ENCODE measurements at regions not wholly inside any gene's neighbourhood (a gene's known extent, or its start where the extent isn't known, plus 50 kb on each side); places are given as distances from the start of the nearest gene placed in this dataset.

DNA sequence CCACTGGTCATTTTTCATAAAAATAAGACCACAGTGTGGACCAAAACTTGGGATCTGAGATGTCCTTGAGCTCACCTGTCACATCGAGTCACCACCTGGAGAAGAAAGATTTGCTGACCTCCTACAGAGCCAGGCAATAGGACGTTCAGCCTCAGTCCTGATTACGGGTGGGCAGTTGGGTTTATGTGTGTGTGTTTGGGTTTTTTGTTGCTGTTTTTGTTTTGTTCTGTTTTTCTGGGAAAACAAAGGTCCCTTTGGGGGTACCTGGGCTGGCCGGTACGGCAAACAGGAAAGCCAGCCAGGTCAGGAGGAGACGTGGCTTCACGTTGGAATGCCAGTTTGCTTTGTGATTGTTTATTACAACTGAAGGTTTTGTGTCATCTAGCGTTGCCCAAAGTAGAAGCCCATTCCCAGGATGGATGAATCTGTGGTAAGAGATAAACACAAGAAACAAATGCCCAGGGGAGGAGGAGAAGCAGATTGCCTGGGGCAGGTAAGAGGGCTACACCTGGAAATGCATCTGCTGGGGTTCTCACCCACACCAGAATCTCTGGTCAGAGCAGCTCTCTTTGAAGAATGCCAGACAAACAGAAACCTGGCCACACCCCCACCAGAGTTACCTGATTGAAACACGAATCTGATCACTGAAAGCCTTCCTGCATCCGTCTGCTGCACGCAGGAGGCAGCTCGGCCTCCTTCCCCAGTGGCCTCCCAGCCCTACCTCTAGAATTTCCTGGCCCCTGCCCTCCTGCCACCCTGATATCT, 100.1 kb upstream of the DIO3 start:
- DNase-seq: no peak

DNA sequence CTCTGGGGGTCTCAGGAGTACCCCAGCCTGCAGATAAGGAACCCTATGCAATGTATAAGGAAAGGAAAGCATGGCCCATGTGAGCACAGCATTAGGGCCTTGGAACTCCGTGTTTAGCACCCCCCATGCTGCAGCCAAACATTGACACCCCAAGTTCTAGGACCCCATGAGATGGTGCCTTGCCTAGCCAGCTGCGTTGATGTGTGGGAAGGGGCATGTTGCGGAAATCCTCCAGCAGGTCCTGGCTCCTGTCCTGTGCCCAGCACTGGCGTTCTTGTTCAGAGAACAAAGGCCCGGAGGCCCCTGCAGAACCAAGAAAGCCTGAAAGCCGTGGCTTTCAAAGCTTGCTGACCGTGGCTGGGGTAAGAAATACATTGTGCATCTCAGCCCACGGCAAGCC, 99.4 kb upstream of the DIO3 start:
- no peak for DNase-seq

DNA sequence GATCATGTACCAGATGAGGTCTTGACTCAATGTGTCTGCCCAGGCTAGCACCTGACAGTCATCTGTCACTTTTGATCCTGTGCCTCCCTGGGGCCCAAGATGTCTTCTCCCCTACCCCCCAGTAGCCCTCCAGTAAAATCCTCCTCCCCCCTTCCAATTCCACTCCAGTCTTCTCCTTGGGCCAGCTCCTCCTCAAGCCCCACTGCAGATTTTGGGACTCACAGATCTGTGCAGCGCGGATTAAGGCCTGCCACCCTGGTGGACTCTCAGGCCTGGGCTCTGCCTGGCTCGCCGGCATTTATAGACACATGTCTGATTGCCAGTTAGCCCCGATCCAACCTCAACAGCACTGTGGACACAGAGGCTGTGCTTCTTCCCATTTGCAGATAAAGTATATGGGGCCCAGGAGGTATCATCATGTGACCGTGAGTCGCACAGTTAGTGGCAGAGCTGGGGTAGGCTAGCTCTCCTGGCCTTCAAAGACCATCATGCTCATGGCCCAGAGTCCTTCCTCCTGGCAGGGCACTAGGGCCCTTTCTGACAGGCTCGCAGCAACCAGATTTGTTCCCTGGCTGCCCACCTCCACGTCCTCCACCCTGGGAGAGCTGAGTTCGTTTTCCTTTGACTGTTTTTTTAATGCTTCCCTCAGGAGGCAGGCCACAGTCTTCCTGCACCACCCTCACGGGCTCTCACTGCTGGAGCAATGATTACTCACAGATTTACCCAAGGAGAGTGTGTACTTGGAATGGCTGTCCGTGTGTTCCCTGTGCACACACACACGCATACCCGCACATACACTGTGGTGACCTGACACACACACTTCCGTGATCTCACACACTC, 98.3 kb upstream of the DIO3 start:
- no peak for DNase-seq

DNA sequence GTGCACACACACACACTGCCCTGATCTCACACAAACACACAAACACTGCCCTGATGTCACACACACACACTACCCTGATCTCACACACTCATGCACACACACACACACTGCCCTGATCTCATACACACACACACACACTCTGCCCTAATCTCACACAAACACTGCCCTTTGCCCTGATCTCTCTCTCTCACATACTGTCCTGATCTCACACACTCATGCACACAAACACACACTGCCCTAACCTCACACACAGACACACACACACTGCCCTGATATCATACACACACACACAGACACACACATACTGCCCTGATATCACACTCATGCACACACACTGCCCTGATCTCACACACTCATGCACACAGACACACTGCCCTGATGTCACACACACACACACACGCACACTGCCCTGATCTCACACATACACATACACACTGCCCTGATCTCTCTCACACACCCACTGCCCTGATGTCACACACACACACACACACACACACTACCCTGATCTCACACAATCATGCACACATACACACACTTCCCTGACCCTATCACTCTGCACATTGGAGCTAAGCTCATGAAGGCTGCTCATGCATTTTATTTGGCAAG, 97.6 kb upstream of the DIO3 start:
- DNase-seq: no peak

DNA sequence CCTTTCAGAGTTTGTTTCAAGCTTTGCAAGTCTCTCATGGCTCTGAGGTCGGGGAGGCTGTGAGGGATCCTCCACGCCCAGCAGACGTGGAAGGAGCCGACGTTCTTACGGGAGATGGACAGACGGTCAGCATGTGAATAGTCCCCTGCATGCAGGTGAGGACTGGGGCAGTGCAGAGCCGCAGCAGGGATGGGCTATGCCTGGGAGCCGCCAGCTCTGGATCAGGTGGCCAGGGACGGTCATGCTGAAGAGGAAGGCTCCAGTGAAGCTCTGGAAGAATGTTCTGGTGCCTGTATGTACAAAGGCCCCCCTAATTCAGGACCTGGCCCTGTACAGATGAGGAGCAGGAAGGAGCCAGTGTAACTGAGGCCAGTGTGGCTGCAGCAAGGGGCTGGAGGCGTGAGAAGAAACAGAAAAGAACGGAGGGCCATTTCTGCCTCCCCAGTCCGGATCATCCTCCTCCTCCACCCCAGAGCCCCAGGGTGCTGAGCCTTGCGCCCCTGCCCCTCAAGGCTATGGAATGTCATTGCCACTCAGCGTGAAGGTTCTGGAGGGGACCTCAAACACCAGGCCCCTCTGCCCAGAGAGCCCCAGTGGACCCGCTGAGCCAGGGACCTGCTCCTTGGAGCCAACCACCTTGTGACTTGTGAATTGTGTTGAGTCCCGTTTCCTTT, 96.8 kb upstream of the DIO3 start:
- DNase-seq: no peak

DNA sequence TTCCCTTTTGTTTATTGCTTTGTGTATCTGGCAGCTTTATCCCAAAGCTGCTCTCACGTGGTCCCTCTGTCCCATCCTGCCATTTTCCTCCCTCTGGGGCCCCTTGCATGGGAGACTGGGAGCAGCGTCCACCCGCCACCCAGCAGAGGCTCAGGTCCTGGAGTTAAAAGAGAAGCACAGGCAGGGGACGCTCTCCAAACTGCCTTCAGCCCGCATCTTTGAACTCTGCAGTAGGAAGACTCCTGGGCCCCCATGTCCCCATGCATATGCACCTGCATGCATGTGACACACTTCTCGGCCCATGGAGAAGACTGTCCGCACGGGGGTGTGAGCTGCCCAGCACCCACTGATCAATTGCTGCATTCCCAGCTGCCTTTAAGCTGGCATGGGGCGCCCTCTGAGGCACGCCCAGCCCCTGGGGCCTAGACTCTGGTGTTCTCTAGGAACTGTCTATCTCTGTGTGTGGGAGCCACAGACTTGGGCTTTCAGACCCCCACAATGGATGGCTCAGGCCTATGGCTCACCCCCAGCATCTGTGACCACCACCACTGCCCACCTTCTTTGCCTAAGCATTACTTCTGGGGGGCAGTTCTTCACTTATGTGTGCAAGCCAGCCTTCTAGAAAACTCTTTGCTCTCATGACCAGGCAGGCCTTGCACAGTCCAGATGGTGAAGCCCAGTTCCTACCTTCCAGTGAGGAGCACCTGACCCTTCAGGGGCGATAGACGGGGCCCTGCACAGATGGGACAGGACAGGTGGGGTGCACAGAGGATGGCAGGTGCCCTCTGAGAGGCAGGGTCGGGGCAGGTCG, 96.1 kb upstream of the DIO3 start:
- DNase-seq: no peak

DNA sequence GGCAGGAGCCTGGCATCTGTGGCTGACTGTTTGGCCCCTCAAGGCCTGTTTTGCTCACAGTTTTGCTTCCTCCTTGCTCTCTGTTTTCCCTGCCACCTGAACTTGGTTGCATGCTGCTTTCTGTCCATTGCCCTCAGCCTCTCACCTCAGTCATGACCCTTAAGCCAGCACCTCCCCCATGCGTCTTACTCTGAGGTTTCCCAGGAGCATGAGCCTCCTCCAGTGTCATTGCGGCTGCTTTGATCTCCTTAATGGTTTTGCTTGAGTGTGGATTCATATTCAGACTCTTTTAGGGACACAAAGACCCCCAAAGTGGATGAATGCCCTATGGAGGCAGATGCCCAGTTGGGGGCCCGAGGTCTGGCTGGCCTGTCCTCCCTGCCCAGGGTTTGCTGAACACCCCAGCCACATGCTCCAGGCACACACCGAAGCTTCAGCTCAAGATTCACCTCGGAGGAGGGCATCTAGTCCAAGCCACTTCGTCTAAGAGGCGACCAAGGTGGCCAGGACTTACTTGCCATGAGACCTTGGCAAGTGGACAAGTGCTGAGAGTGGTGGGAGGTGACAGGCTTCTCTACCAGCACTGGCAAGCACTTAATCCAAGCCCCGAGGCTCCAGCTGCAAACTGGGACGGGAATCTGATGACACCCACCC, 95.4 kb upstream of the DIO3 start:
- no peak for DNase-seq

DNA sequence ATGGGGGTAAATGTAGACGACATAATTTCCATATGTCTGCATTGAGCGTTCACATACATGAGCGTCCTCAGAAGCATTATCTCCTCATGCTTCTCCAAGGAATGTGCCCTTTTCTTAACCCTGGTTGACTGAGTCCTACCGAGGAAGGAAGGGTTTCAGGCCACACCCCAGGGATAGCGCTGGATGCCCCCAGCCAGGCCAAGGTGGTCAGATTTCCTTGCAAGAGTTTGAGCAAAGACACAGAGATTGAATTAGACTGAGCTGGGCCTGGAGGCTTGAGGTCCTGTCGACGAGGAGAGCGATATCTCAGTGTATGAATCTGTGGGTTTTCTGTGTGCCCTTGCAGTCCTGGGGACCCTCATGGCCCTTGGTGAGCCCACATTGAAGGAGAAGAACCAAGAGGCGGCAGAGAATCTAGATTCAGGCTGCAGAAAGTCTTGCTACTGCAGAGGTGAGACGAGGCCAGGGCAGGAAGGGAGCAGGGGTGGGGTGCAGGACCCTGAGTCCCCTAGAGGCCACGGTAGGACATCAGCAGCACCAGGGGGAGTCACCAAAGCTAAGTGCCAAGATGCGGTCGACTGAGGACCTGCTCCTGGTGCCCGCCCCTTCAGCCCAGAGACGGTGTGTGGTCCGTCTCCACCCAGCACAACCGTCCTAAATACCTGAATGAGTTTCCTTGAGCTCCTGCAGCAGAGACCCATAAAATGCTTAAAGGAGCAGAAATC, 94.7 kb upstream of the DIO3 start:
- DNase-seq: no peak

DNA sequence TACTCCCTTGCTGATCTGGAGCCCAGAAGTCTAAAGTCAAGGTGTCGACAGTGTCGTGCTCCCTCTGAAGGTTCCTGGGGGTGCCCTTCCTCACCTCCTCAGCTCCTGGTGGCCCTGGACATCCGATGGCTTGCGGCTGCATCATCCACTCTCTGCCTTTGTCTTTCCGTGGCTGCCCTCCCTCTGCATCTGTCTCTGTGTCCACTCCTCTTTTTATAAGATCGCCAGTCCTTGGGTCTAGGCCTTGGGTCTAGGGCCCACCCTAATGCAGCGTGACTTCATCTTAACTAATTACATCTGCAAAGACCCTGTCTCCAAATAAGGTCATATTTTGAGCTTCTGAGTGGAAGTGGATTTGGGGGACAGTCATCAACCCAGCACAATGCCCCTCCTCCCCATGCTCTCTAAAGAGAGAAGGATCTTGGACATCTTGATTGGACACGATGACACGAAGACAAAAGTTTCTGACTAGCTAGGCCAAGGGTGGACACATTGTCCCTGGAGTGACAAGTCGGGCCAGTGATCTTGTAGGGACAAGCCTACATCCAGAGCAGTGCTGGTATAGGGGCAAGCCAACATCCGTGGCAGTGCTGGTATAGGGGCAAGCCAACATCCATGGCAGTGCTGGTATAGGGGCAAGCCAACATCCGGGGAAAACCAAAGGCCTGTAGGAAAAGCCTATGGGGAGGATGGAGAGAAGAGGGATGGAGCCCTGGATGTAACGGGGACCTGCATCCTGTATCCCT, 93.9 kb upstream of the DIO3 start:
- DNase-seq: no peak

DNA sequence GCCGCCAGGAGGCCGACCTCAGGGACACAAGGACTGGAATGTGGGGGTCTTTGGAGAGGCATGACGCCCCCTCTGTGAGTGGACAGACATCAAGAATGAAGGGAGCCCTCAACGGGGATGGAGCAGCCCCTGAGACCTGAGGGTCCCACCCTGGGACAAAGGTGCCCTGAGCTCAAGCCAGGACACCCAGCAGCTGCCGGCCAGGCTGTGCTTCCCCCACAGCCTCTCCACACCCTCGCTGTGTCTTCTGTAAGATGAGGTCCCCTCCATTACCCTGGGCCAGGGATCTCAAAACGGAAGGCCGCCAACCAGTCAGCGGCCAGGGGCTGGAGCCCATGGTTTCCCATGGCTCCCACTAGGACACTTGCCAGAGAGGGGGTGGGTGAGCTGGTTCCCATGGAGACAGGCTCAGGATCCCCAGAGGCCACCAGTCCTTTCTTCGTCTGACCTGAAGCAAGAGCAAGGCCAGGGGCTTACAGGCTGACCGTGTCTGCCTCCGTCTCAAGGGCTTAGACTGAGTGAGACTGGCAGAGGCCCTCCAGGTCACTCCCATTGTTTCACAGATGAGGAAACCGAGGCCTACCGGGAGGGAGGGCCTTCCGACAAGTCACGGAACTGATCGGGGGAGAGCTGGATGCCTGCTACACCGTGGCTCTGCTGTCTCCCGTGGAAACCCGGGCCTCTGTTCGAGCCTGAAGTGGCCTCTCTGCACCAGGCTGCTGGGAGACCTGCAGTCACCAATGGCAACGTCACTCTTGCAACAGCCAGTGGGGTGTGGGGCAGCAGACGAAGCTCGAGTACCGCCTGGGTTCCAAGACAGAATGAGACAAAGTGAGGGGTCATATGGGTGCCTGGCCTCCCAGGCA, 91.7 kb upstream of the DIO3 start:
- no peak for DNase-seq

DNA sequence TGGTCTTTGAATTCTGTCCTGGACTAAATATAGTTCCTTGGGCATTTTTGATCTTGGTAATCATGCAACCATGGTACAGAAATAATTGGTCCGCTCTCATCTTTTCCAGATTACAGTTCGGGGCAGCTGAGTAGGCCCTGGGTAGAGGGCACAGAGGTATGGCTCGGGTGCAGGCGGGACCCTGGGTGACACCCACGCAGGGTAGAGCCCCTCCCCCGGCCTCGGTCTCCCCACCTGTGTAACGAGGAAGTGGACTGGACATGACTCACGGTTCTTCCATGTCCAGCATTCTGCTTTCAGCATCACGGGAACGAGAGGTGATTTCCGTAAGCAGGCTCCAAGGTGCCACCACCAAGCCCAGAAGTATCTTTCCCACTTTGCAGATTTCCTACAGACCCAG, 91.0 kb upstream of the DIO3 start:
- no peak for DNase-seq

DNA sequence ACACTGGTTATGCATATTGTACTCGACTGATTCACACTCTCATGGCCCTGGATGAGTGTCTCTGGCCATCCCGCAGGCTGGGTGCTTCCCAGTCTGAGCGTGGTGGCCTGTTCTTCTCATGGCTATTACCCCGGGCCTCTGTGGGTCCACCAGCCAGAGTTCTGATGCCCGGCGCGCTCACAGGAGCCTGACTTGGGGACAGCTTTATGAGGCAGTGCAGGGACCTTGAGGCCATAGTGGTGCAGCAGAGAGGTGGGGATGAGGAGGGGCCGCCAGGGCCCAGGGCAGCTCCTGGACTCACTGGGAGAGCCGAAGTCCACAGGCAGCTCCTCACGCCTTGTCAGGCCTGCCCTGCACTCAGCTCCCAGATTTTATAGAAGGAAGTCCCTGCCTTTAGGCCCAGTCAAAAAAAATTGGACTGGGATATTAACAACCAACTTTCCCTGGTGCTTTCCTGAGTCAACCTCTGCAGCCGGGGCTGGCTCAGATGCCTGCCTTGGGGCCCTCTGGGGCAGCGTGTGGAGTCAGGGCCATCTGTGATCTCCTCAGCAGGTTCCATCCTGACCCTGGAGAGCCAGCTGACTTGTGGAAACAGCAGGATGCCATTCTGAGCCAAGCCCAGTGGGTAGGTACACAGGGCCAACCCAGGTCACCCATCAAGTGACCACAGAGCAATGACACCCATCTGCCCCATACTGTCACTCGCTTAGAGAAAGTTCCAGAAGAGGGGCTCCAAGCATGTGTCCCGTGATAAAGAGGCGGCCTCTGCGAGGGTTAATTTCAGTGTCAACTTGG, 89.4 kb upstream of the DIO3 start:
- DNase-seq: no peak

DNA sequence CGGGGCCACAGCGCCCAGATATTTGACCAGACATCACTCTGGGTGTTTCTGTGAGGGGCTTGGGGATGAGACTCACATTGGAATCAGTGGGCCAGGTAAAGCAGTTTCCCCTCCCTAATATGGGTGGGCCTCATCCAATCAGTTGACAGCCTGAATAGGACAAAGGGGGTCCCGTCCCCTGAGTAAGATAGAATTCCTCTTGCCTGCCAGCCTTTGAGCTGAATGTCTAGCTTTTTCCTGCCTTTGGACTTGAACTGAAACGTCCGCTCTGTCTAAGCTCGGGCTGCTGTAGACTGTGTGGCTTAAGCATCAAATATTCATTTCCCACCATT, 88.8 kb upstream of the DIO3 start:
- no peak for DNase-seq

DNA sequence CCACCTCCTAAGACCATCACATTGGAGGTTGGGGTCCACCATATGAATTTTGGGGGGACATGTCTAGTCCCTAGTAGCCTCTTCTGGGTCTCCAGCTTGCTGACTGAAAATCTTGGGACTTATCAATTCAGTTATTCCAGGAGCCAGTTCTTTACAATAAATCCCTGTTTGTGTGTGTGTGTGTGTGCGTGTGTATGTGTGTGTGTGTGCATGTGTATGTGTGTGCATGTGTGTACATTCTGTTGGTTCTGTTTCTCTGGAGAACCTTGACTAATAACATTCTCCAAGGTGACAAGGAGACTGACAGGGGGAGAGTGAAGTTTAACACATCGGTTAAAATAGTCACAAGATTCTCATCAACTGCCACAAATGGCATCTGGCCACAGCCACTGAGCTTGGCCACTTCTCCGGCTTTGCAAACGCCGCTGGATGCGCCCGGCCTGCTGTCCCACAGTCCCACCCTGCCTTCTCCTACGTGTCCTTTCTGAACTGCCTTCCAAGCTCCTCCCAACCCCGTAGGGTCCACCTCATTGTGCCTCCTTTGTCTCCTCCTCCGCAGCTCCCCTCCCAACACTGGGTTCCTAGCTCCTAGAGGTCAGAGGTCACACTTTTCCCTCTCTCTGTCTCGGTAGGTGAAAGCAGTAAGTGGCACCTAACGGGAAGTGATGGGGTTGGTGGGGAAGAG, 88.1 kb upstream of the DIO3 start:
- no peak for DNase-seq

DNA sequence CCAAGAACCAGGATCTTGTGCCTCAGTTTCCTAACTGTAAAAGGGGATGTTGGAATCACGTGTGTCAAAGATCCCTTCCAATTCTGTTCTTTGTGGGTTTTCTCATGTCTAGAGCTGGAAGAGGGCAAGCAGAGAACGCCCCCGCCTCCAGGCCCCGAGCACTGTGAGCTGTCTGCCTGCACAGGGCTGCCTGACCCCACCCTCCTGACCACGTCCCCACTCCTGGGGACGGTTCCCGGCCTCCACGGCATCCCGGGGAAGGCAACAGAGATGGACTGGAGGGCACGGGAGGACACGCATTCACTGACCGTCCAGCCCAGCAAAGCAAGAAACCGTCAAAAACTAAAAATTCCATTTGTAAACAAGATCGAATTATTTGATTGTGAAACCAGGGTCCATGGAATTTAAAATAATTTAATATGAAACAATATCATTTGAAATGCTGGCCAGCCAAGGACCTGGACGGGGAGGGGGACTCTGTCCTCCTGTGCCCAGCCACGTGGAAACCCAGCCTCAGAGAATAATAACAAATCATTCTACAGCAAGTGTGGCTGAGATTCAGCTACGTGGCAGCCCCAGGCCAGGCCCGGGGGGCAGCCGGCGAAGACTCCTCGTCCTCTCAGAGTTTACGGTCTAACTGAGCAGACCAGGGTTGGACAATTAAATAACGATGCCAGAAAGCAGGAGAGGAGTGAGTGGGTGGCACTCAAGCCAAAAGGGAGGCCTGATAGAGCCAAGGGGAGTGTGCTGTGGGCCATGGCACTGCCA, 87.3 kb upstream of the DIO3 start:
- DNase-seq: no peak

DNA sequence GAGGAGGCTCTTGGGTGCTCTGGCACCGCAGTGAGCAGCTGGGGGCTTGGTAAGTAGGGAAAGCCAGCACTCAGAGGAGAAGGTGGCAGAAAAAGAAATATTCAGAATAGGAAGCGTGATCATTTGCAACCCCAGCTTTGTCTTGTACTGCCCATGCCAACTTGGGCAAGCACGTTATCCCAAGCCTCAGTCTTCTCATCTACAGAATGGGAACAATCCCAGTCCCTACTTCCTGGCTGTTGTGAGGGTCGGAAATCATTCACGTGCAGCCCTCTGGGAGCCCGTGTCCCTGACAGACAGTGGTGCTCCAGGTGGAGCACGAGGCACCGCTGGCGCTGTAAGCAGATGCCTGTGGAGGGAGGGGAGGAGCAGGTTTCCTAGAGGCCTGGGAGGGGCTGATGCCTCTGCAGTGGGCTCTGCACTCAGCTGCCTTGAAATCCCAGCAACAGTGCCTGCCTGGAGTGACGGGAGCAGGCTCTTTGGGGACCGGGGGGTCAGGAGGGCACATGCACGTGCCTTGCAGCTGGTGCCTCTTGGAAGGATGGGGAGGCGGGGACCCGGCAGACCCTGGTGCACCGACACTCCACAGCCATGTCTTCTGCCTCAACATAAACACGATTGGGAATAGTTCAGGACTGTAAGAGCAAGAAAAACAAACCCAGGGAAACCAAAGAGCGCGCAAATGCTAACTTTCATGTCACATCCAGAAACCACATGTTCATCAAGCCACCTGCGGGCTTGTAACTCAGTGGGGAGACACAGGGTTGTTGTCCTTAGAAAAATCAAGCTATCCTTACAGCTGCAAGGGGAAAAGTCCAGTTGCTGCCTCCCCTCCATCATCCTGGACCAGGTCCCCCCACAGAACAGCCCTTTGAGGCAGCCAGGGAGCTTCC, 86.5 kb upstream of the DIO3 start:
- DNase-seq: no peak
